Right hindlimb (tissue), 1 donor: ENCODE measurements at regions not wholly inside any gene's neighbourhood (a gene's known extent, or its start where the extent isn't known, plus 50 kb on each side); places are given as distances from the start of the nearest gene placed in this dataset.
"Not testable (repeated sequence)": the region's sequence is repeated elsewhere in the genome, so short reads cannot be mapped to it uniquely, and the experiment has no call there.

Source experiments
- DNase-seq: peaks from one replicate; pipeline ENCODE4 v3.0.0-alpha.2; 2018

DNA sequence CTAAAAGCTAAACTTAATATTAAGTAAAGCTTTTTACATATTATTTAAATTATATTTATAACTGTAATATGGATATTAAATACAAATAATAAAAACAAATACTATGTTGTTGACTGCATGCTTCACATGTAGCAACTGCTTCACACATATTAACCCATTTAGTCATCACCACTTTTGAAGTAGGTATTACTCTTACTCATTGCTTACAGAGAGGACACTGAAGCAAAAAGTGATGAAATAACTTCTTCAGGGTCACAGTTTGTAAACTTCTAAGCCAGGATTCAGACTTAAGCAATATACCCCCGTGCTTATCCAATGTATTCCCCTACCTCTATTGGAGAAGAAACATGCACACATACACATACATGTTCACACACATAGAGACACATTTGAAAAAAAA is 166.6 kb downstream of the DKK2 start:
- no peak for DNase-seq

DNA sequence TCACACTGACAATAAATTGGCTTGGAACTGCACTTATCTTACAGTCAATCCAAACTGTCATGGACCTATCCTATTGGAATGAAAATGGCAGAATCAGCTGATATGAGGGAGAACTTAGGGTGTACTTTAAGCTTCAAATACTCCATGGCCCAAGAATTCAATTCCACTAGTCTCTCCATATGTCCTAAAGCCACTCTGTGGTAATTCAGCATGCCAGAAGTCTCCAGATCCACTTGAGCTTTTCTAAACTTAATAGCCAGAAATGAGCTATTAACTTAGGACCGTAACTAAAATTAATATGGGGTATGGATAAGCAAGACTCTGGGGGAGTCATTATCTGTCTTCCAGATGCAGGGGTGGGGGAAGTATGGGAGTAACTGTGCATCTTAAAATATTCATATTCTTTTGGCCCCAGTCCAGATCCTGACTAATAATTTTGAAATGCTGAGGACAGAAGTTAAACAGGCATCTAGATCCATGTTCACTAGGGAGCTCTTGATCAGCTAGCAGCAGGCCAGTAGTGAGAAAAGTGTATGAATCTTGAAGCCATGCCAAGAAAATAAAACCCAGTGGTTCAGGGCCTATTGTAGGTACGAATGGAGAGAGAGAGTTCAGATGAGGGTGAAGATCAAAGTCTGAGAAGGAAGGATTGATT is 167.6 kb downstream of the DKK2 start:
- DNase-seq, result no peak

DNA sequence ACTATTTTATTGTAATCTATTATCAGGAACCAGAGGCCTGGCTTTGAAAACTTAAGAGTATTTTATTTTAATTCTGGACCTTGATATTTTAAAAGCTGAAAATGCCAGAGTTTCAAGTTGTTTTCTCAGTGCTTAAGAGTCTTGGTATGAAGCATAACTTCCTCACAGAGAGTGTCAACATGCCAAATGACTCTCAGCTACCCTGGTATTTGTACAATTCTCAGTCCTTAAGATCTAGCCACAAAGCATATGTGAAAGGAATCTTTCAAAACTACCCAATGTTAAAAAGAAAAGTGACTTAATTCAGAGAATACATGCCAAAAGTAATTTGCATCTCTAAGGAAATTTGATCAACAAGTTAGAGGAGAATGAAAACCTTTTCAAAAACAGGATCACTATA is 171.9 kb downstream of the DKK2 start:
- no peak for DNase-seq

DNA sequence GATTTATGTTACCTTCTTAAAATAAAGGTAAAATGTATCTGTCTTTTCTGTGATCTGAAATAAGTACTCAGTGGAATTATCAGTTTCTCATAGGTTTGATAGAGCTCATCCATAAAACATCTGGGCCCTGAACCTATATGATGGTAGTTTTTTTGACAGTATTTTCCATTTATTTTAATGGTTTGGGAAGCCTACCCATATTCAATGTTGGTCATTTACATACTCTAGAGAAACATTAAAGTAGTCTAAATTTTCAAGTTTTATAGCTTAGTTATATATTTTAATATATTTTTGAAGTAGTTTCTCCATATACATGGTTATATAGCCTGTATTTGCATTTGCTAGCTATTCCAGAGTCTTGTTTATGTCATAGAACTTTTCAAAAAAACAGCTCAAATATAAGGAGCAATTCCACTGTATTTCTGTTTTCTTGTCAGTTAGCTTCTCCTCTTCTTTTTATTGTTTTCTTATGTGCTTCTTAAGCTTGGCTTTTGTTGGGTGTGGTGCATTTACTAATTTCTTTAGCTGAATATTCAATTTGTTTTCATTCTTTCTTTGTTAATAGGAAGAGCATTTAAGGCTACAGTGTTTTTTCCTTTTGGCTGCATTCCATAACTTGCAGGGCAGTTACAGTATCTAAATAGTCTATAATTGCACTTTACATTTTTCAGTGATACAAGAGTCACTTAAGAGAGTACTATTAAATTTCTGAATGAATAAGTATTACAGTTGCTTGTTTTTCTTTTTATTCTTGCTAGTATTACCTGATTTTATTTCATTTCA is 181.4 kb downstream of the DKK2 start:
- no peak for DNase-seq

DNA sequence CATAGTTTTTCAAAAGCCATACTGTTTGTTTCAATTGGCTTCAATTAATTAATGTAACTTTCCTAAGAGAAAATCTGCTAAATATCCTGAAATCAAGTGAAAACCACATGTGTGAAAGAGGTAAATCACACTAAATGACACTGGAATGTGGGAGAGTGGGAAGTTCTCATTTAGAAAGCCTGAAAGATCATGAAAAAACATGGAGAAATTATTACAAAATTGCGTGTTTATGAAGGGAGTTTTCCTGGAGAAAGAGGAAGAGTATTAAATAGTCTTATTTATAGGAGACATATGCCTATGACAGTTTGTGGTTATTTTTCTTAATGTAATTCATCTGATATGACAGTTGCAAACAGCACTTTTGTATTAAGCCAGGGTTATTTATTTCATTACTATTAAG is 183.7 kb downstream of the DKK2 start:
- no peak for DNase-seq

DNA sequence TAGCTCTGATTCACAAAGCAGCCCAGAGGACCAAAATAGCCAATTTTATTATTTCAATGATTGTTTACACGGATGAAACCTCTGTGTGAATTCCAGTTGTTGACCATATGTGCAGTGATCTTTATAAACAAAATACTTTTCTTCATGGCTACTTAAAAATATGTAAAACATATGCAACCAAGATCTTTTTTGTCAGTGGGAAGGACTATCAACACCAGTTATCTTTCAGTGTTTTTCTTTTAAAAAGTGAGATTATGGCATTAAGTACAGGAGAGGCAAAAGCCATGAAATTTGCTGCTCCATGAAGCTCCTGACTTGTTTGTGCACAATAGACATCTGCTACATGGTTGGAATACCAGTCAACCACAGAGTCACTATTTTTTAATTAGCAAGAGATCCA is 184.4 kb downstream of the DKK2 start:
- DNase-seq, result no peak

DNA sequence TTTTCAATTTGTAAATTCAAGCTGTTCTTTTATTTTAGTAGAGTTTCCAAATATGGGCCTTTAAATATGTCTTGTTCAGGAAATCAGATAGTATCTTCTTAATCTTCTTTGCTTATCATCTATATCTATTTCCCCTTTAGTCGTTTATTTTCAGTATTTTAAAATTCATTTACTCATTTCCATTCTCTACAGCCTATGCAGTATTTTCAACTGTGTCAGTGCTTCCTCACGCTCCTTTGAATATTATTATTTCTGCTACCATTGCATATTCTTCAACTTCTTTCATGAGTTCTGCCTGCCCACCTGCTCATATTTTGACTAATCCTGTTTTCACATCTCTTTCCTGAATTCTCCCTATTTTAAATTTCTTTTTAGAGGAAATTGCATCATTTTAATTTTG is 185.4 kb downstream of the DKK2 start:
- DNase-seq, result no peak

DNA sequence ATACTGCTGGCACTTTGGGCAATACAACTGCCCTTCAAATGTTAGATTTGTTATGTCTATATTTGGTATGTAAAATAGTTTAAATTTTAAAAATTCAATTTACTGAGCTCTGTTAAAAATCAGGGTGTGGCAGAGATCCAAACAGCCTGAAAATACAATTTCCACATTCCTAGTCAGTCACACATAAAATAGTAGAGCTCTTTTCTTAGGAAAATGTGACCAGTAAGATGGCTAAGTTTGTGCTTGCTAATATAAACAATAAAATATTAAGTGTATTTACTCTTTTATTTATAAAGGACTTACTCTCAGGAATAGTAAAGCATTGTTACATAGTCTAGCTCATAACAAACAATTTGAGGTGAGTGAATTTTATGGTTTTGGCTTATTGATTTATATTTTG is 200.2 kb downstream of the DKK2 start:
- DNase-seq, result no peak

DNA sequence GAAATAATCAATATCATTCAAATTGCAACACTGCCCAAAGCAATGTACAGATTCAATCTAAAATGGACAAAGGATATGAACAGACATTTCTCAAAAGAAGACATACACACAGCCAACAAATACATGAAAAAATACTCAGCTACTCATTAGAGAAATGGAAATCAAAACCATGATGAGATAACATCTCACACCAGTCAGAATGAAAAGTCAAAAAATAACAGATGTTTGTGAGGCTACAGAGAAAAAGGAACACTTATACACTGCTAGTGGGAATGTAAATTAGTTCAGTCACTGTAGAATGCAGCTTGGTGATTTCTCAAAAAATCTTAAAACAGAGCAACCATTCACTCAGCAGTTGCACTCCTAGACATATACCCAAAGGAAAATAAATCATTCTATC is 205.2 kb downstream of the DKK2 start:
- no peak for DNase-seq

DNA sequence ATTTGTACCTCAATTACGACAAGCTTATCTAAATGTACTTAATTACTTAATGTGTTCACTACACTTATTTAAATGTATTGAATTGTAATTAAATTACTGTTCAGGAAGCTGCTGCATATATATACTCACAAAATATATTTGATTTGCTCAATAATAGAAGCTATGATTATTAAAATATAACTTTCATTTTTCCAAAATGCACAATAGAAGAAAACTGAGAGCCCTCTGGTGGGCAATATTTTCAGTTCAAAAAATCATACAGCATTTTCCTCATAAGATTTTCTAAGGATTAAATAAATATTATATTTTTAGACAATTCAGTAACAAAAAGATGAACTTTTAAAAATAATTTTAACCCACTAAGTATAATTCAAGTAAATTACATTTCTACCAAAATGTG is 217.3 kb downstream of the DKK2 start:
- no peak for DNase-seq

DNA sequence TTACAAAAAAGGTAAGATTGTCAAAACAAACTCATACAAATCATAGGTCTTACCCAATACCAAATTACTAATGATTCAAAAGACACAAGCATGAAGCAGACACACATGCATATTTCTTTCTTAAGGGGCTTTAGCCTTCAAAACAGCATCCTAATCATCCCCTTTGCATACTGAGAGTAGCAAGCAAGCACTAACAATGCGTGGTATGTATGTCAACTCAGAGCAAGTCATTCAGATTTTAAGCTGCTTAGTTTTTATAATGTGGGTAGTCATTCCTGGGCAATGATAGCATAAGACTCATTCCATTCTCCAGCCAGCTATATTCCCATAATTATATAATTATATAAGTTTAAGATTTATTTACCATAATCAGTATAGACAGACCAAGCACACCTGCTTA is 219.6 kb downstream of the DKK2 start:
- no peak for DNase-seq

DNA sequence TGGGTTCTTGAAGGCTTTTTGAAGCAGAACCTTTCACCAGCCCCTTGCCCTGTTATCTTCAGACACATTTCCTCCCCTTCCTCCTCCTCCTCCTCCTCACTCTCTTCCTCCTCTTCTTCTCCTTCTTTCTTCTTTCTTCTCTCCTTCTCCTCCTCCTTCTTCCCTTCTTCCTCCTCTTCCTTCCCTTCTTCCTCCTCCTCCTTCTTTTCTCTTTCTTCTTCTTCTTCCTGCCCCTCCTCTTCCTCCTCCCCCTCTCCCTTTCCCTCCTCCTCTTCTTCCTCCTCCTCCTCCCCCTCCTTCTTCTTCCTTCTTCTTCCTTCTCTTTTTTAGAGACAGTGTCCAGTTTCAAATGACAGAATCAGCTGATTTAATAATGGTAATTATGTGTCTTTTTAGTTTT is 226.0 kb downstream of the DKK2 start:
- DNase-seq, result no peak

DNA sequence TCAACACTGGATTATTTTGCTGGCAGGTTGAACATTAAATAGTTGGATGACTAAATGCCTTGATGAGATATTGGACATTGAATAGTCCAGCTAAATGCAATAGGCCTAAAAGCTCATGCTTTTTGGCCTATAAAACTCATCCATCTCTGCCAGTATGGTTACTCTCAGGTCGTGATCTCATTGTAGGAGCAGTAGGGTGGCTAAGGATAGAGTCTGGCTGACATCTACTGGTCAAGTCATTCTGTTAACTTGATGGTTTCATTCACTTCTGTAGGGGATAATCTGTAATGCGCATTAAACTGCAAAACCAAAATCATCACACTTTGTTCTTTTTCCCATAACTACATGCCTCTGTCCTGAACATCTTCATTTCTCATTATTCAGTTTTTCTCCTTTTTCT is 227.0 kb downstream of the DKK2 start:
- DNase-seq, result no peak

DNA sequence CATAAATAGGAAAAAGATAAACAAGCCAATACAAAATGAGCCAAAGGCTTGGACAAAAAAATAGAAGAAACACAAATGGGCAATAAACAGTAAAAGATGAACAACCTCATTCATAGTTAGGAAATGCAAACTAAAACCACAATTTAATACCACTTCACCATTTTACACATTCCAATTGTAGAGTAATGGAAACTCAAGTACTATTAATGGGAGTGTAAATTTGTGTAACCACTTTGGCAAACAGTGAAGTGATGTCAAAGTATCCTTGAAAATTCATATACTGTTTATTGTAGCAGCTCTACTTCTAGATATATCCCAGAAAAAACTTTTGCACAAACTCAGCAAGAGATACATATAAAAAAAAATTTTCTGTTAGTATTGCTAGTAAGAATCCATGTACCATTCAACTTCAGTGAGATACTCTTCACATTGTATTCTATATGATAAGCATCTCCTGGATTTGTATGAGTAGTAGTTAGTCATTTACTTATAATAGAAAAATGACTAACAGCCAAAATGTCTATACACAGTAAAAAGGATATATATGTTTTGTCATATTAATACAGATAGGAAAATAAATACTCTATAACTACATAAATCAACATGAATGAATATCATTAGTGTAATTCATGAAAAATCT is 229.8 kb downstream of the DKK2 start:
- DNase-seq, result no peak

DNA sequence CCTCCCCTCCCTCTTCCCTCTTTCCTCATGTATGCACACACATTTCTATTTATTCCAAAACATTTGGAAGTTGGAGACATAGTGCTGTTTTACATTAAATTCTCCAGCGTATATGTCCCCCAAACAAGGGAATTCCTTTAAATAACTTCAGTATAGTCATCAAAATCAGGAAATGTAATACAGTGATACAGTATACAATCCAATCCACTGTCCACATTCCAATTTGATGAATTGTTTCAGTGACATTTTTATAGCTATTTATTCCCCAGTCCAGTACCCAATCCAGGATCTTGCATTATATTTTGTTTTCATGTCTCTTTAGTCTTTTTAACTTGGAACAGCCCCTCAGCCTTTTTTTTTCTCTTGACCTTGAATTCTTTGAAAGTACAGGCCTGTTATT is 233.0 kb downstream of the DKK2 start:
- DNase-seq, result no peak

DNA sequence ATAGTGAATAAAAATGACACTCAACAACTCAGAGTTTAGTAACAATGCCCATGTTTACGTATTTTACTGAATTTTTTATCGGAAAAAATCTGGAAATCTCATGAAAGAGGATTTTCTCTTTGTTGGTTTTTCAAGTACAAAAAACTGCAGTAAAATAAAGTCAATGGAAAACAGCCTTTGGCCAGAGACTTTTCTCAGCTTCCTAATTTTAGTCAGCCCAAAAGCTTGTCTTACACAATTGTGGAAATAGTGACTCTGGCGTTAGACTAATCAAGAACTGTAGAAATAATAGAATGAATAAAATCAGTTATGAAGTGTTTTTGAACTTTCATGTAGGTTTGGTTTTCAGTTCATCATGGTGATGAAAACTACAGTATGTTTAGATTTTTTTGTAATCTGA is 234.7 kb downstream of the DKK2 start:
- no peak for DNase-seq

DNA sequence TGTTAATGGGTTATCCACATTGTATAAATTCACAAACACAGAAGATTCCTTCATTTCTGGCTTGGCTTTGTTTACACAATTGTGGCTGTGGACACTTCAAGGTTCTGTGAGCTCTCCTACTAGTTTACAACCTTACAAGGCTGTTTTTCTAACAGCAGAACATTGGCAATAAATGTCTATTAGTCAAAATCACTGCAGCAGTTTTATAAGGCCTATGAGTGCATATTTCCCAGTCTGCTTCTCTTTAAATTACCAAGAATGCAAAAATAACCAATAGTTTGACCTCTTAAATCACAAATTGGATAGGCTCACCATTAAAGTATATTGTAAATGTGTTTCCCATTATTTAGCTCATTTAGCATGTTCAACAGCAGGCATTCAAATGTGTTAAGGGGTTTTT is 239.2 kb downstream of the DKK2 start:
- no peak for DNase-seq

DNA sequence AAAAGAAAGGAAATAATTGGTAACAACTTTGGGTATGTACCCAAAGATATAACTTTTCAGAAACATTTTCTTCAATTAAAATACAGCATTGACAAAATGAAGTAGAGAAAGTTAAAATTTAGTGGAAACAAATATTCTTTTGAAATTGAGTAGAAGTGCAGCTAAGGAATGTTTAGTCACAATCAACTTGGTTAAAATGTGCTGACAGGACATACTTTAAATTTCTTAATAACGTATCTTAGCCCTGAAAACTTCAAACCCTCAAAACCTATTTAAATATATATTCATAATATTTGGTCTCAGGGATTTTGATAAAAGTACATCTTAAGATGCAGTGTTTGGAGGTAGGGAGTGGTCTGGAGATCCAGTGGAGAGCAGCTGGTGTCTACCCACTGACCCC is 240.8 kb downstream of the DKK2 start:
- DNase-seq, result no peak

DNA sequence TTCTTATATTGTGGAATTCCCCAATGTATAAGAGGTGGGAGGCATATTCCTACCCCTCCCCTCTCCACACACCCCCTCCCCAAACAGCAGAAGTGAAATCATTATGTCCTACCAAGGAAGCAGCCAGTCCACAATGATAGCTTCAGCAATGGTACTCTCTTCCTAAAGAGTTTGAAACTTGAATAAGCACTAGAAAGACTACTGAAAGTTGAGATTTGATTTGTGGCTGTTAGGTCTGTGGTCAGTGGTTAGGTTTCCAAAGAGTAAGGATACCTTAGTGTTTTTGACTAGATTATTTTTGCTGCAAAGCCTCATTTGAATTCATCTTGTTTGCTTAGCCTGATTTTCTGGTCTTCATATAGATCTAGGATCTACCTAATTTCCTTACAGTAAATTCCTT is 242.2 kb downstream of the DKK2 start:
- no peak for DNase-seq

DNA sequence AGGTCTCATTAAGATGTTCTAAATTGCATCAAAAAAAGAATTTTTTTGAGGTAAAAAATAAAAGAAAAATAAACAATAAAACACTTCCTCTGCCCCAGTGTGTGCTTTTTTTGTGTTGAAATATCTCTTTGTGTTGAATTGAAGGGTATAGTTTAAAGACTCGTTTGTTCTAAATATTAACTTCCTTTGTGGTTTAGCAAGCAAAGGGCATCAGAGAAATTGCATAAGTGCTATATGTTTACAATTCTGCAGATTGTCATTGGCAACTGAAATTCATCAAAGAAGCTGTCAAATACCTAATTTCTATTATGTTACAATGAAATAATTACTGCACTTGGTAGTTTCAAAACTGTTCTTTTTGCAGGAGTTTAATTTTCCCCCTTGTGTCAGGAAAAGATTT is 260.5 kb downstream of the DKK2 start:
- DNase-seq, result no peak

DNA sequence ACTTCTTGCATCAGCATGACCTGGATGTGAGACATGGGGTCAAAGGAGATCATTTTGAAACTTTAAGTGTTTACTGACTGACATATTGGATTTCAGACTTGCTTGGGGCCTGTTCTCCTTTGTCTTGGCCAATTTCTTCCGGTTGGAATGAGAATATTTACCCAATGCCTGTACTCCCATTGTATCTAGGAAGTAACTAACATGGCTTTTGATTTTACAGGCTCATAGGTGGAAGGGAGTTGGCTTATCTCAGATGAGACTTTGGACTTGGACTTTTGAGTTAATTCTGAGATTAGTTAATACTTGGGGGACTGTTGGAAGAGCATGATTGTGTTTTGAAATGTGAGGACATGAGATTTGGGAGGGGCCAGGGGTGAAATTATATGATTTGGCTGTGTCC is 262.1 kb downstream of the DKK2 start:
- DNase-seq, result not testable (repeated sequence)

DNA sequence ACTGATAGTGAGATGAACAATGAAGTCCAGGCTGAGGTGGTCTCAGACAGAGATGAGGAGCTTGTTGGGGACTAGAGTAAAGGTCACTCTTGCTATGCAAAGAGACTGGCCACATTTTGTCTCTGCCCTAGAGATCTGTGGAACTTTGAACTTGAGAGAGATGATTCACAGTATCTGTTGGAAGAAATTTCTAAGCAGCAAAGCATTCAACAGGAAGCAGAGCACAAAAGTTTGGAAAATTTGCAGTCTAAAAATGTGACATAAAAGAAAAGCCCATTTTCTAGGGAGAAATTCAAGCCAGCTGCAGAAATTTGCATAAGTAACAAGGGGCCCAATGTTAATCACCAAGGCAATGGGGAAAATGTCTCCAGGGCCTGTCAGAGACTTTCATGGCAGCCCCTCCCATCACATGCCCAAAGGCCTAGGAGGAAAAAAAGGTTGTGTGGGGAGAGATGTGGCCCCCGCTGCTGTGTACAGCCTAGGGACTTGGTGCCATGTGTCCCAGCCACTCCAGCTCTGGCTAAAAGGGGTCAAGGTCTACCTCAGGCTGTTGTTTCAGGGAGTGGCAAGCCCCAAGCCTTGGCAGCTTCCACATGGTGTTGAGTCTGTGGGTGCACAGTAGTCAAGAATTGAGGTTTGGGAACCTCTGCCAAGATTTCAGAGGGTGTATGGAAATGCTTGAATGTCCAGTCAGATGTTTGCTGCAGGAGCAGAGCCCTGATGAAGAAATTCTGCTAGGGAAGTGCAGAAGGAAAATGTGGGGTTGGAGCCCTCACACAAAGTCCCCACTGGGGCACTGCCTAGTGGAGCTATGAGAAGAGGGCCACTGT is 262.8 kb downstream of the DKK2 start:
- DNase-seq, result no peak

DNA sequence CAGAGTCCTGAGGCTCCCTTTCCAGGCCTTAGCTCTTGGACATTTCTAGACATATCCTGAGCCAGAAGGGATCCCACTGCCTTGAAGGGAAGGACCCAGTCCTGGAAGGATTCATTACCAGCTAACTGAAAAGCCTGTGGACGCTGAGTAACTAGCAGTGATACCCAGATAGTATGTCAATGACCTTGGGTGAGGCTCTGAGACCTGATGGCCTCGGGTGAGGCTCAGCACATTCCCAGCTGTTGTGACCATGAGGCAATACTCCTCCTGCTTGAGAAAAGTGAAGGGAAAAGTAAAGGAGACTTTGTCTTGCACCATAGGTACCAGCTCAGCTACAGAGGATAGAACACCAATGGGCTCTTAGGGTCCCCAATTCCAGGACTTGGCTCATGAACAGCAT is 268.1 kb downstream of the DKK2 start:
- DNase-seq, result no peak

DNA sequence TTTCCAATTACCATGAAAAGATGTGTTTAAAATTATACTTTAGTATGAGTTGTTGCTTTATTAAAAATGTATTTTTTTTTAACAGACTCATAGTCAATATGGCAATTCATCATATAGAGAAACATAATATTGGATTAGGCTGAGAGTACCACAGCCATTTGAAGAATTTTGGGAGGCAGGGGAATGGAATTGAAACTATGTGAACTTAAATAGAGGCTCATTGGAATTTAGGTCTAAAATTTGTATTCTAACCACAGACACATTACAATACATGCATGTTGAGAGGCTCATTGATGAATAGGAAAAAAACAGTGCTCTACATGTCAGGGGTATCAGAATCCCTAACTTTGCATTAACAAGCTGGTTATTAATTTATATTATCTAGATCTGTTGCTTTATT is 269.6 kb downstream of the DKK2 start:
- no peak for DNase-seq
